Fibroblast of the aortic adventitia (primary cell): ENCODE measurements at regions not wholly inside any gene's neighbourhood (a gene's known extent, or its start where the extent isn't known, plus 50 kb on each side); places are given as distances from the start of the nearest gene placed in this dataset.

Experiments
- DNase-seq: peaks from one replicate; pipeline ENCODE4 v3.0.0-alpha.2; 2010; ENCODE audit warnings: low read depth
- H3K4me3 ChIP-seq: 2 replicates; pipeline ENCODE4 v1.5.1; 2011; ENCODE audit warnings: low read depth, mild to moderate bottlenecking, control low read depth, low read length, moderate library complexity
- CTCF ChIP-seq: IDR thresholded peaks from 2 replicates; pipeline ENCODE4 v1.5.1; 2011; ENCODE audit warnings: mild to moderate bottlenecking, low read length, control low read depth, inconsistent platforms; ENCODE audit not compliant: insufficient read depth

- TF ChIP-seq CTCF: no peak
Measured at GRCh38 chr2:5834501-5834900, 142.3 kb downstream of the SOX11 start.

GRCh38 chr2:5839550-5839949 lies 147.4 kb downstream of the SOX11 start:
- no peak for DNase-seq

More at GRCh38 chr2:5834501-5834900, 142.3 kb downstream of the SOX11 start:
- no peak overlapping the region for H3K4me3 ChIP-seq
- no peak for DNase-seq

GRCh38 chr2:5841126-5841525 lies 148.9 kb downstream of the SOX11 start:
- no peak for TF ChIP-seq CTCF
- no peak overlapping the region for H3K4me3 ChIP-seq
- DNase-seq: no peak

More at GRCh38 chr2:5839550-5839949, 147.4 kb downstream of the SOX11 start:
- H3K4me3 ChIP-seq: no peak overlapping the region
- no peak for TF ChIP-seq CTCF

- no peak overlapping the region for H3K4me3 ChIP-seq
- DNase-seq: no peak
- TF ChIP-seq CTCF: no peak
Measured at GRCh38 chr2:5842326-5842725, 150.1 kb downstream of the SOX11 start.

- H3K4me3 ChIP-seq: no peak overlapping the region
- no peak for DNase-seq
- no peak for TF ChIP-seq CTCF
Measured at GRCh38 chr2:5845798-5846330, 153.7 kb downstream of the SOX11 start.

- TF ChIP-seq CTCF: no peak
- DNase-seq: no peak
- H3K4me3 ChIP-seq: no peak overlapping the region
Measured at GRCh38 chr2:5846881-5847280, 154.7 kb downstream of the SOX11 start.

- TF ChIP-seq CTCF: no peak
- no peak for DNase-seq
- H3K4me3 ChIP-seq: no peak overlapping the region
Measured at GRCh38 chr2:5849562-5849961, 157.4 kb downstream of the SOX11 start.
